ENCODE measurements at regions not wholly inside any gene's neighbourhood (a gene's known extent, or its start where the extent isn't known, plus 50 kb on each side); places are given as distances from the start of the nearest gene placed in this dataset.
A peak's percentile ranks its signal among the peaks of the same experiment; 100 is the strongest.
"Not testable (repeated sequence)": the region's sequence is repeated elsewhere in the genome, so short reads cannot be mapped to it uniquely, and the experiment has no call there.

DNA sequence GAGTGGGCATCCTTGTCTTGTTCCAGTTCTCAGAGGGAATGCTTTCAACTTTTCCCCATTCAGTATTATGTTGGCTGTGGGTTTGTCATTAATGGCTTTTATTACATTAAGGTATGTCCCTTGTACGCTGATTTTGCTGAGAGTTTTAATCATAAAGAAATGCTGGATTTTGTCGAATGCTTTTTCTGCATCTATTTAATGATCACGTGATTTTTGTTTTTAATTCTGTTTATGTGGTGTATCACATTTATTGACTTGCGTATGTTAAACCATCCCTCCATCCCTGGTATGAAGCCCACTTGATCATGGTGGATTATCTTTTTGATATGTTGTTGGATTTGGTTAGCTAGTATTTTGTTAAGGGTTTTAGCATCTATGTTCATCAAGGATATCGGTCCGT is 266.9 kb upstream of the DIPK2B start:
- H4K20me1 ChIP-seq (ENCODE audit: insufficient read depth, low read length); POLR2A ChIA-PET; H2AFZ ChIP-seq (ENCODE audit: low read length); DNase-seq (ENCODE audit: low spot score); ATAC-seq; H3K4me1 ChIP-seq (ENCODE audit: insufficient read depth, low read length); BruUV-seq (replicated peaks); H3K4me3 ChIP-seq (replicated peaks in 1 of 3; ENCODE audit: insufficient read depth in 1 of 3, low read depth in 2 of 3, low read length in 3 of 3); H3K9ac ChIP-seq (ENCODE audit: insufficient read depth, low read depth, low read length); H3K27me3 ChIP-seq (ENCODE audit: control insufficient read depth in 1 of 2, insufficient read depth in 2 of 2, low read length in 2 of 2); H3K9me3 ChIP-seq (ENCODE audit: low read length); intact Hi-C loops (cut with micrococcal nuclease; ENCODE audit: unreplicated experiment); in situ Hi-C loops (cut with HindIII; ENCODE audit: extremely low pct_ligation_motif_present, low pct_unique_long_range_greater_than_20kb); H3K4me2 ChIP-seq (ENCODE audit: low read depth, low read length); H3K79me2 ChIP-seq (ENCODE audit: insufficient read depth, low read length); H3K27ac ChIP-seq (ENCODE audit: extremely low read length, insufficient read depth, low read length); CTCF ChIA-PET (ENCODE audit: low intra/inter-chr PET ratio, low total read pairs); H3K36me3 ChIP-seq (replicated peaks in 1 of 2; ENCODE audit: control insufficient read depth in 1 of 2, insufficient read depth in 2 of 2, low read length in 2 of 2); FAIRE-seq: not testable (repeated sequence)
- TF ChIP-seq RAD51 (IDR thresholded peaks at IDR 0.05; ENCODE audit: borderline replicate concordance) = peak; percentile 55; the same call in 1 of the 2 replicates
- WGBS (ENCODE audit: low lambda C conversion rate) = 51% methylated on average over 6 of the region's 6 CpGs

DNA sequence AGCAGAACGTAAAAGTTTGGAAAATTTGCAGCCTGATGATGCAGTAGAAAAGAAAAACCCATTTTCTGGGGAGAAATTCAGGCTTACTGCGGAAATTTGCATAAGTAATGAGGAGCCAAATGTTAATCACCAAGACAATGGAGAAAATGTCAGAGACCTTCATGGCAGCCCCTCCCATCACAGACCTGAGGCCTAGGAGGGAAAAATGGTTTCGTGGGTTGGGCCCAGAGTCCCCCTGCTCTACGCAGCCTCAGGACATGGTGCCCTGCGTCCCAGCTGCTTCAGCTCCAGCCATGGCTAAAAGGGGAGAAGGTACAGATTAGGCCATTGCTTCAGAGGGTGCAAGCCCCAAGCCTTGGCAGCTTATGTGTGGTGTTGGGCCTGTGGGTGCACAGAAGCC is 255.1 kb upstream of the DIPK2B start:
- DNase-seq (ENCODE audit: low spot score); CTCF ChIA-PET (ENCODE audit: low intra/inter-chr PET ratio, low total read pairs); H3K27me3 ChIP-seq (ENCODE audit: control insufficient read depth in 1 of 2, insufficient read depth in 2 of 2, low read length in 2 of 2); H3K4me2 ChIP-seq (ENCODE audit: low read depth, low read length); H3K4me1 ChIP-seq (ENCODE audit: insufficient read depth, low read length); H3K79me2 ChIP-seq (ENCODE audit: insufficient read depth, low read length); FAIRE-seq; intact Hi-C loops (cut with micrococcal nuclease; ENCODE audit: unreplicated experiment); H2AFZ ChIP-seq (ENCODE audit: low read length); H3K9me3 ChIP-seq (ENCODE audit: low read length); H3K9ac ChIP-seq (ENCODE audit: insufficient read depth, low read depth, low read length); POLR2A ChIA-PET; BruUV-seq (replicated peaks); H3K36me3 ChIP-seq (replicated peaks in 1 of 2; ENCODE audit: control insufficient read depth in 1 of 2, insufficient read depth in 2 of 2, low read length in 2 of 2); H3K27ac ChIP-seq (ENCODE audit: extremely low read length, insufficient read depth, low read length); H4K20me1 ChIP-seq (ENCODE audit: insufficient read depth, low read length); in situ Hi-C loops (cut with HindIII; ENCODE audit: extremely low pct_ligation_motif_present, low pct_unique_long_range_greater_than_20kb); ATAC-seq; H3K4me3 ChIP-seq (replicated peaks in 1 of 3; ENCODE audit: insufficient read depth in 1 of 3, low read depth in 2 of 3, low read length in 3 of 3): not testable (repeated sequence)
- 40% methylated on average over 4 of the region's 5 CpGs for WGBS (ENCODE audit: low lambda C conversion rate)

DNA sequence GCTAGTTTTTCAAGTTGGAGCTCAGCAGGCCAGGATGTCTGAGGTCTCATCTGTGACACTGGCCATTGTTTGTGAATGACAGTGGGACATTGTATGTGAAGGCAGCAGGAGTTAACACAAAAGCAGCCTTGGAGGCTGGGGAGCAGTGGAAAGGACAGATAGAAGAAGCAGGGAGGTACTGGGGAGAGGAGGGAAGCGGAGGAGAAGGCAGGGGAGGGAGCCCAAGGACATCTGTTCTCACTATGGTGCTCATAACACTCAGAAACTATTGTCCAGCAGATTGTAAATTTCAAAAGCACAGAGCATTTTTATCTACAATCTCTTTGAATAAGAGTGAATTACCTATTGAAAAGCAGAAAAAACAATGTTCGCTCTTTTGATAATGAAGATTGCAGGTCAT is 253.6 kb upstream of the DIPK2B start:
- intact Hi-C loops (cut with micrococcal nuclease; ENCODE audit: unreplicated experiment) (no loop called here), in situ Hi-C loops (cut with HindIII; ENCODE audit: extremely low pct_ligation_motif_present, low pct_unique_long_range_greater_than_20kb) (no loop called here)
- CTCF ChIA-PET (ENCODE audit: low intra/inter-chr PET ratio, low total read pairs) = no interaction called here
- no peak overlapping the region for H3K4me3 ChIP-seq (replicated peaks in 1 of 3; ENCODE audit: insufficient read depth in 1 of 3, low read depth in 2 of 3, low read length in 3 of 3)
- DNase-seq (ENCODE audit: low spot score) (no peak), ATAC-seq (no peak), FAIRE-seq (no peak)
- no peaks in the 10 kb centered on the region for H3K79me2 ChIP-seq (ENCODE audit: insufficient read depth, low read length)
- 44% methylated on average over 2 of the region's 2 CpGs for WGBS (ENCODE audit: low lambda C conversion rate)
- H4K20me1 ChIP-seq (ENCODE audit: insufficient read depth, low read length) = no peaks in the 10 kb centered on the region
- no peak overlapping the region for H3K27ac ChIP-seq (ENCODE audit: extremely low read length, insufficient read depth, low read length)
- H2AFZ ChIP-seq (ENCODE audit: low read length) = no peak overlapping the region
- no peaks in the 10 kb centered on the region for H3K4me1 ChIP-seq (ENCODE audit: insufficient read depth, low read length)
- H3K4me2 ChIP-seq (ENCODE audit: low read depth, low read length) = no peak overlapping the region
- H3K9ac ChIP-seq (ENCODE audit: insufficient read depth, low read depth, low read length) = no peak overlapping the region
- POLR2A ChIA-PET = no interaction called here
- H3K9me3 ChIP-seq (ENCODE audit: low read length) = no peaks in the 10 kb centered on the region
- BruUV-seq (replicated peaks) = no TSS peak
- H3K36me3 ChIP-seq (replicated peaks in 1 of 2; ENCODE audit: control insufficient read depth in 1 of 2, insufficient read depth in 2 of 2, low read length in 2 of 2) = no peaks in the 10 kb centered on the region
- no peaks in the 10 kb centered on the region for H3K27me3 ChIP-seq (ENCODE audit: control insufficient read depth in 1 of 2, insufficient read depth in 2 of 2, low read length in 2 of 2)
- no peak for TF ChIP-seq ZNF296 (CRISPR knock-in tag; conservative IDR thresholded peaks at IDR 0.05)
- TF ChIP-seq CCAR2 (optimal IDR thresholded peaks at IDR 0.05; ENCODE audit: low read depth, low read length) = no peak
- no peak for TF ChIP-seq NCOA2 (CRISPR knock-in tag; IDR thresholded peaks at IDR 0.05)
- TF ChIP-seq, protein P1, sequence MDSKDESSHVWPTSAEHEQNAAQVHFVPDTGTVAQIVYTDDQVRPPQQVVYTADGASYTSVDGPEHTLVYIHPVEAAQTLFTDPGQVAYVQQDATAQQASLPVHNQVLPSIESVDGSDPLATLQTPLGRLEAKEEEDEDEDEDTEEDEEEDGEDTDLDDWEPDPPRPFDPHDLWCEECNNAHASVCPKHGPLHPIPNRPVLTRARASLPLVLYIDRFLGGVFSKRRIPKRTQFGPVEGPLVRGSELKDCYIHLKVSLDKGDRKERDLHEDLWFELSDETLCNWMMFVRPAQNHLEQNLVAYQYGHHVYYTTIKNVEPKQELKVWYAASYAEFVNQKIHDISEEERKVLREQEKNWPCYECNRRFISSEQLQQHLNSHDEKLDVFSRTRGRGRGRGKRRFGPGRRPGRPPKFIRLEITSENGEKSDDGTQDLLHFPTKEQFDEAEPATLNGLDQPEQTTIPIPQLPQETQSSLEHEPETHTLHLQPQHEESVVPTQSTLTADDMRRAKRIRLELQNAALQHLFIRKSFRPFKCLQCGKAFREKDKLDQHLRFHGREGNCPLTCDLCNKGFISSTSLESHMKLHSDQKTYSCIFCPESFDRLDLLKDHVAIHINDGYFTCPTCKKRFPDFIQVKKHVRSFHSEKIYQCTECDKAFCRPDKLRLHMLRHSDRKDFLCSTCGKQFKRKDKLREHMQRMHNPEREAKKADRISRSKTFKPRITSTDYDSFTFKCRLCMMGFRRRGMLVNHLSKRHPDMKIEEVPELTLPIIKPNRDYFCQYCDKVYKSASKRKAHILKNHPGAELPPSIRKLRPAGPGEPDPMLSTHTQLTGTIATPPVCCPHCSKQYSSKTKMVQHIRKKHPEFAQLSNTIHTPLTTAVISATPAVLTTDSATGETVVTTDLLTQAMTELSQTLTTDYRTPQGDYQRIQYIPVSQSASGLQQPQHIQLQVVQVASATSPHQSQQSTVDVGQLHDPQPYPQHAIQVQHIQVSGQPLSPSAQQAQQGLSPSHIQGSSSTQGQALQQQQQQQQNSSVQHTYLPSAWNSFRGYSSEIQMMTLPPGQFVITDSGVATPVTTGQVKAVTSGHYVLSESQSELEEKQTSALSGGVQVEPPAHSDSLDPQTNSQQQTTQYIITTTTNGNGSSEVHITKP (CRISPR knock-in tag; IDR thresholded peaks at IDR 0.05; ENCODE audit: low read depth) = no peak
- TF ChIP-seq, protein P2, sequence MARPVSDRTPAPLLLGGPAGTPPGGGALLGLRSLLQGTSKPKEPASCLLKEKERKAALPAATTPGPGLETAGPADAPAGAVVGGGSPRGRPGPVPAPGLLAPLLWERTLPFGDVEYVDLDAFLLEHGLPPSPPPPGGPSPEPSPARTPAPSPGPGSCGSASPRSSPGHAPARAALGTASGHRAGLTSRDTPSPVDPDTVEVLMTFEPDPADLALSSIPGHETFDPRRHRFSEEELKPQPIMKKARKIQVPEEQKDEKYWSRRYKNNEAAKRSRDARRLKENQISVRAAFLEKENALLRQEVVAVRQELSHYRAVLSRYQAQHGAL (CRISPR knock-in tag; IDR thresholded peaks at IDR 0.05; ENCODE audit: not compliant biosample characterization) = no peak
- no peak for TF ChIP-seq TBX3 (IDR thresholded peaks at IDR 0.05; ENCODE audit: borderline replicate concordance)
- TF ChIP-seq ZFP62 (CRISPR knock-in tag; IDR thresholded peaks at IDR 0.05) = no peak
- TF ChIP-seq ZNF136 (CRISPR knock-in tag; IDR thresholded peaks at IDR 0.05; ENCODE audit: low read depth) = no peak
